Thoracic aorta (tissue), 2 donors: ENCODE measurements at regions not wholly inside any gene's neighbourhood (a gene's known extent, or its start where the extent isn't known, plus 50 kb on each side); places are given as distances from the start of the nearest gene placed in this dataset.

Experiments used
- ATAC-seq: fragments of 150-250 bp; one replicate; pipeline ENCODE4 v1.8.0; 2017; ENCODE audit warnings: low read depth; ENCODE audit not compliant: insufficient number of reproducible peaks, low FRiP score
- DNase-seq: peaks from one replicate; pipeline ENCODE4 v3.0.0-alpha.2; 2020; ENCODE audit warnings: low spot score
- H3K27ac ChIP-seq, 2 donors: fragments of 200-600 bp; sonication (generic); 1 replicate in 1 of 2; 2 replicates in 1 of 2; pipeline ENCODE4 v1.5.1; 2016; ENCODE audit warnings: mild to moderate bottlenecking in 2 of 2, moderate library complexity in 2 of 2
- H3K27me3 ChIP-seq: fragments of 200-600 bp; sonication (generic); replicated peaks from 2 replicates; pipeline ENCODE4 v1.6.0; 2016; ENCODE audit warnings: mild to moderate bottlenecking; ENCODE audit not compliant: insufficient read depth
- H3K36me3 ChIP-seq: fragments of 200-600 bp; sonication (generic); one replicate; pipeline ENCODE4 v1.5.1; 2016
- H3K4me1 ChIP-seq, 2 donors: fragments of 200-600 bp; sonication (generic); 1 replicate in 1 of 2; 2 replicates in 1 of 2; pipeline versions ENCODE4 v1.5.1 to v1.6.0; 2016; ENCODE audit warnings: low read depth in 2 of 2, mild to moderate bottlenecking in 1 of 2; ENCODE audit not compliant: control insufficient read depth in 1 of 2
- H3K4me3 ChIP-seq: fragments of 200-600 bp; sonication (generic); 2 replicates; pipeline ENCODE4 v1.5.1; 2016; ENCODE audit warnings: mild to moderate bottlenecking
- H3K9me3 ChIP-seq: fragments of 200-600 bp; sonication (generic); 2 replicates; pipeline ENCODE4 v1.5.1; 2016
- CTCF ChIP-seq: fragments of 200-600 bp; sonication (generic); IDR thresholded peaks from one replicate; pipeline ENCODE4 v1.5.1; 2019; ENCODE audit warnings: antibody characterized with exemption

GRCh38 chr16:65644821-65645220, 523.0 kb upstream of the CDH11 start:
- H3K9me3 ChIP-seq: no peaks in the 10 kb centered on the region
- no peaks in the 10 kb centered on the region for H3K4me1 ChIP-seq
- H3K27me3 ChIP-seq: no peaks in the 10 kb centered on the region
- H3K27ac ChIP-seq: no peak overlapping the region
- no peak overlapping the region for H3K4me3 ChIP-seq
- no peak for TF ChIP-seq CTCF
- DNase-seq (no peak), ATAC-seq (no peak)
- H3K36me3 ChIP-seq: no peaks in the 10 kb centered on the region

GRCh38 chr16:65641762-65642289, 520.0 kb upstream of the CDH11 start:
- ATAC-seq: no peak
- Histone ChIP-seq H3K27me3 (no peaks in the 10 kb centered on the region), H3K9me3 (no peaks in the 10 kb centered on the region), H3K36me3 (no peaks in the 10 kb centered on the region), H3K27ac (no peak overlapping the region), H3K4me3 (no peak overlapping the region), H3K4me1 (no peaks in the 10 kb centered on the region)
- no peak for DNase-seq
- no peak for TF ChIP-seq CTCF

- DNase-seq (no peak), ATAC-seq (no peak)
- Histone ChIP-seq H3K36me3 (no peaks in the 10 kb centered on the region), H3K27ac (no peak overlapping the region), H3K4me3 (no peak overlapping the region), H3K4me1 (no peaks in the 10 kb centered on the region), H3K27me3 (no peaks in the 10 kb centered on the region), H3K9me3 (no peaks in the 10 kb centered on the region)
- no peak for TF ChIP-seq CTCF
Measured at GRCh38 chr16:65641049-65641761, 519.3 kb upstream of the CDH11 start.

- H3K27me3 ChIP-seq: no peaks in the 10 kb centered on the region
- no peaks in the 10 kb centered on the region for H3K4me1 ChIP-seq
- H3K27ac ChIP-seq: no peak overlapping the region
- H3K9me3 ChIP-seq: no peaks in the 10 kb centered on the region
- TF ChIP-seq CTCF: no peak
- H3K36me3 ChIP-seq: no peaks in the 10 kb centered on the region
- no peak overlapping the region for H3K4me3 ChIP-seq
- no peak for DNase-seq
- ATAC-seq: no peak
Measured at GRCh38 chr16:65634833-65635232, 513.0 kb upstream of the CDH11 start.

- Histone ChIP-seq H3K36me3 (no peaks in the 10 kb centered on the region), H3K4me1 (no peaks in the 10 kb centered on the region)
- no peak for DNase-seq
Measured at GRCh38 chr16:65634291-65634690, 512.4 kb upstream of the CDH11 start.

More at GRCh38 chr16:65634291-65634690, 512.4 kb upstream of the CDH11 start:
- no peaks in the 10 kb centered on the region for H3K27me3 ChIP-seq
- H3K4me3 ChIP-seq: no peak overlapping the region
- no peak overlapping the region for H3K27ac ChIP-seq
- no peaks in the 10 kb centered on the region for H3K9me3 ChIP-seq
- no peak for TF ChIP-seq CTCF
- ATAC-seq: no peak
